GM12874 (cell line): ENCODE measurements at regions not wholly inside any gene's neighbourhood (a gene's known extent, or its start where the extent isn't known, plus 50 kb on each side); places are given as distances from the start of the nearest gene placed in this dataset.

Experiments
- TF ChIP-seq, protein P1 (sequence below): IDR thresholded peaks from 2 replicates; pipeline ENCODE4 v1.5.1; 2011; ENCODE audit warnings: low read depth, mild to moderate bottlenecking, control low read depth, low read length, moderate library complexity; ENCODE audit not compliant: insufficient read depth

DNA sequence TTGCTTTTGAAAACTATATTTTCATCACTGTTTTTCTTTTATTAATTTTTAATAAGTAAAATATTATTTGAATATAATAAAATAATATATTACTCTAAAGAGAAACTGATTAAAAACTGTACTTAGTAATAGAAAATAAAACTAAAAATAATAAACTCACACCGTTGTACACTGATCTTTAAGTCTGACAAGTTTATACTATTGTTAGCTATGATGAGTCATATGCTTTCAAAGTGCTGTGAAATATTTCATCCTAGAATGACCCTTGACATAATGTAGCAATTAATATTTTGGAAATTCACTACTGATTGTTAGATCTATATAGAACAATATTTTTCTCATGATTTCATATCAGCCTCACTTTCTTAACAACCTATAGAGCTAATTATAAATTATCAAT lies 1040.6 kb upstream of the SPRY2 start:
- TF ChIP-seq, protein P1, sequence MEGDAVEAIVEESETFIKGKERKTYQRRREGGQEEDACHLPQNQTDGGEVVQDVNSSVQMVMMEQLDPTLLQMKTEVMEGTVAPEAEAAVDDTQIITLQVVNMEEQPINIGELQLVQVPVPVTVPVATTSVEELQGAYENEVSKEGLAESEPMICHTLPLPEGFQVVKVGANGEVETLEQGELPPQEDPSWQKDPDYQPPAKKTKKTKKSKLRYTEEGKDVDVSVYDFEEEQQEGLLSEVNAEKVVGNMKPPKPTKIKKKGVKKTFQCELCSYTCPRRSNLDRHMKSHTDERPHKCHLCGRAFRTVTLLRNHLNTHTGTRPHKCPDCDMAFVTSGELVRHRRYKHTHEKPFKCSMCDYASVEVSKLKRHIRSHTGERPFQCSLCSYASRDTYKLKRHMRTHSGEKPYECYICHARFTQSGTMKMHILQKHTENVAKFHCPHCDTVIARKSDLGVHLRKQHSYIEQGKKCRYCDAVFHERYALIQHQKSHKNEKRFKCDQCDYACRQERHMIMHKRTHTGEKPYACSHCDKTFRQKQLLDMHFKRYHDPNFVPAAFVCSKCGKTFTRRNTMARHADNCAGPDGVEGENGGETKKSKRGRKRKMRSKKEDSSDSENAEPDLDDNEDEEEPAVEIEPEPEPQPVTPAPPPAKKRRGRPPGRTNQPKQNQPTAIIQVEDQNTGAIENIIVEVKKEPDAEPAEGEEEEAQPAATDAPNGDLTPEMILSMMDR: no peak

DNA sequence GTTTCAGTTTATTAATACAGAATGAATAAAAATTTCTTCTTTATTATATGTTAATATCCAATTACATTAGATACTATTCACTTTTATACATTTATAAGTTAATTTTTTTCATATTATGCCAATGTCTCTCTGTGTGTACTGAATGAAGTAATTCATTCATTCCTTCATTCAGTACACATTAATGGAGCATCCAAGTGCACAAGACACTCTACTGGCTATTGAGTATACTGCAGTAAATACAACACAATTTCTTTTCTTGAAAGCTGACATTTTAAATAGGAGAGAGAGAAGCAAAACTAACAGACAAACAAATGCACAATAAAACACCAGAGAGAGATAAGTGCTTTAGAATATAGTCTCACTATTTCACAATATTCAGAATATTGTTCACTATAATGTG lies 1038.3 kb upstream of the SPRY2 start:
- TF ChIP-seq, protein P1: no peak

DNA sequence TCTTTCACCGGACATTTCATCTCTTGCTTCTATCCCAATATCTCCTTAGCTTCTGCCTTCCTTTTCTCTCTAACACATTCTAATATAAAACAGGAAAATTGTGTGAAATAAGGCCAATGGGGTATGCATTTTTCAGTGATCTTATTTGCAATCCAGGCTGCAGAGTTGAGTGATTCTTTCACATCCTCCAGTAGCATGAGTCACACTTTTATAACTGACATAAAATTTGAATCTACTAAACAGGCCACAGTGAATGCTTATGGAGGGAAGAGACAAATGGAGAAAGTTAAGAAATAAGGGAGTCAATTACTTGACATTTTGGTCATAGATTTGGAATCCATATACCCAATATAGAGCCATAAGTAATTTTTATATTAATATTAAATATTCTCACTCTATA lies 1037.0 kb upstream of the SPRY2 start:
- TF ChIP-seq, protein P1: no peak

DNA sequence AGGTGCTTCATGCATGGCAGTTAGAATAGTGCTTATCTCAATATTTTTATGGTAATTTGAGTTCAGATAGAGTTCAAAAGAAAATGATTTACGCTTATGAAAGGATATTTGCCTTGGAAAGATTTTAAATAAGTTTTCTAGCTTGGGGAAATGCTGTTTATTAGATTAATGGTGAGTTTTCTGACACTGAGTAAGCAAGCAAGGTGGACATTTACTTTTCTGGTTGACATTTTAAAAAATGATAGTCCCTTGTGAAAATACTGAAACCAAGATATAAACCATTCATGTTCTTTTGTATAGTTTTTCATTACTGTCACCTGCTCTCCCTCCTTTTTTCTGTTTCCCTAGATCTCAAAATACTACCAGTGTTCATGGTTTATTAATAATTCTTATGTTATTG lies 1034.8 kb upstream of the SPRY2 start:
- TF ChIP-seq, protein P1: no peak

DNA sequence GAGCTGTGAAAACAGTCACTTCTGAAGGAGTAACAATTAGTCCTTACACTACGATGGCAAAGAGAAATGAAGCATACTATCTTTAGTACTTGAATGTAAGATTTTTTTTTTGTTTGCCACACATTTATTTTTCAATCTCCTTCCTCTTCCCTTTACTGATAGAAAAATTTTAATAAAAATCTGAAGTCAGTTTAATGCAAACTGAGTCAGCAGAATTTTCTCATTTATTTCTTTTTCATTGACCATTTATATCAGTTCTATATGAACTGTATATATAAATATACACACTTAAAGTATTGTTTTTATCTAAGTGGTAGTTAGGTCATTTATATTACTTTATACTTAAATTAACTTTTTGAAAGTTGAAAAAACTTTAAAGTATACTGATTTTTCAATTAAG lies 1009.1 kb upstream of the SPRY2 start:
- TF ChIP-seq, protein P1: no peak

DNA sequence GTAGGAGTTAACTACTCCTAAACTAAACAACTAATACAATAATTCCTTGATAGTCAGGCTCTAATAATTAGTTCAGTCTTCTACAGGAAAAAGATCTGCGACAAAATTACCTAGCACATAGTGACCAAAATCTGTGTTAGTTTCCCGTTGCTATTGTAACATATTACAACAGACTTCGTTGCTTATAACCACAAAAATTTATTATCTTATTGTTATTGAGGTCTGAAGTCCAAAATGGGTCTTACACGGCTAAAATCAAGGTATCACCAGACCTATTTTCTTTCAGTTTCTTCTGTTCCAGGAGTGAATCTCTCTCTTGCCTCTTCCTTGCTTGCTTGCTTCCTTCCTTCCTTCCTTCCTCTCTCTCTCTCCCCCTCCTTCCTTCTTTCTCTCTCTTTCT lies 993.6 kb upstream of the SPRY2 start:
- TF ChIP-seq, protein P1: no peak

DNA sequence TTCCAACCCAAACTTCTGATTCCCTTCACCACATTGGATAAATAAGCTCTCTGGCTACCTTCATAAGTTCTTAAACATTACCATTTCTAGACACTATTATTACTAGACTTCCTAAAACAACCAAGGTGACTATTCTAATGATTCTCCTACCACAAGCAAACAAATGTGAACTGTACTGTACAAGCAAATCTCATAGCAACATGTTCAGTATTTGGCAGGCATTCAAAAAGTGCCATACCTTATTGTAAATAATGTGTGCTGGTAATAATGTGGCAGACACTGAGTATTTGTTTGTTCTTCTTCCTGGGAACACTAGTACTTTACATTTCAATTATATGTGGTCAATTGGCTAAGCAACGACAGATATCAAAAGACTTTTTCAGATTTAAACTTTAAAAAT lies 986.0 kb upstream of the SPRY2 start:
- TF ChIP-seq, protein P1: no peak

DNA sequence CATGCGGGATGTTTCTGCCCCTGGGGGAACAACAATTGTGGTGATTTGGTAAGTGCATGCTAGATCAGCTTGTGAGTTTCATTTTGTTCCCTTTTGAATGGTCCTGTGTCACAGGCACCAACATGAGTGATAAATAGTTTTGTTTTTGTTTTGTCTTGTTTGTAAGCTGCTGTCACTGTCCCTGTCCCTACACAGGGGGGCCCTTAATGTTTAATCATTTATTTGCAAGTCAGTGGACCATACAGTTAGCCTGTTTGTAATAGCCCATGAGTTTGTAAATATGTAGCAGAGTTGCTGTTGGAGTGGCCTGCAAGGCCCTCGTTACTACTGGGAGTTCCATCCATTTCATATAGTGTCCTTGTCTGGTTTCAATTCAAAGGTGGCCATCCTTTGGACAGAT lies 979.6 kb upstream of the SPRY2 start:
- TF ChIP-seq, protein P1: no peak
